Renal cortical epithelial cell (primary cell): ENCODE measurements at regions not wholly inside any gene's neighbourhood (a gene's known extent, or its start where the extent isn't known, plus 50 kb on each side); places are given as distances from the start of the nearest gene placed in this dataset.

ENCODE experiments used
- DNase-seq: peaks from one replicate; pipeline ENCODE4 v3.0.0-alpha.2; 2011; ENCODE audit warnings: low read depth

DNA sequence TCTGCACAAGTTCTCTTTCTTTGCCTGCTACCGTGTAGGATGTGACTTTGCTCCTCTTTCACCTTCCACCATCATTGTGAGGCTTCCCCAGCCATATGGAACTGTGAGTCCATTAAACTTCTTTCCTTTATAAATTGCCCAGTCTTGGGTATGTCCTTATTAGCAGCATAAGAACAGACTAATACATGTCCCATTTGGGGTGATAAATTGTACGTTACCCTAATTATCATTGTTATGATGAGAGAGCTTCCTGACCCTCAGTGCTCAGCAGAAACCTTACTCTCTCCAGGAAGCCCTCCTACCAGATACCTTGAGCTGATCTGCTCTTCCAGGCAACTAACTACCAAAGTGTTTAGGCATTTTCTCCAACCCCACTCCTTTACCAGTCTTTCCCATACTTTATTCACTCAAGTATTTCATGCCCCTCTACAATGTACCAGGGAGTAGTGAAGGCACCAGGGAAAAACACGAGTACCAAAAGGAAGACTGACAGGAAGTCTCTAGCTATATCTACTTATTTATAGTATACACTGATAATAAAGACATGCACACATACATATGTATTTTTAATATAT, 196.2 kb downstream of the MYCN start:
- no peak for DNase-seq

GRCh38 chr2:16135913-16136310, 195.6 kb downstream of the MYCN start:
- no peak for DNase-seq

DNA sequence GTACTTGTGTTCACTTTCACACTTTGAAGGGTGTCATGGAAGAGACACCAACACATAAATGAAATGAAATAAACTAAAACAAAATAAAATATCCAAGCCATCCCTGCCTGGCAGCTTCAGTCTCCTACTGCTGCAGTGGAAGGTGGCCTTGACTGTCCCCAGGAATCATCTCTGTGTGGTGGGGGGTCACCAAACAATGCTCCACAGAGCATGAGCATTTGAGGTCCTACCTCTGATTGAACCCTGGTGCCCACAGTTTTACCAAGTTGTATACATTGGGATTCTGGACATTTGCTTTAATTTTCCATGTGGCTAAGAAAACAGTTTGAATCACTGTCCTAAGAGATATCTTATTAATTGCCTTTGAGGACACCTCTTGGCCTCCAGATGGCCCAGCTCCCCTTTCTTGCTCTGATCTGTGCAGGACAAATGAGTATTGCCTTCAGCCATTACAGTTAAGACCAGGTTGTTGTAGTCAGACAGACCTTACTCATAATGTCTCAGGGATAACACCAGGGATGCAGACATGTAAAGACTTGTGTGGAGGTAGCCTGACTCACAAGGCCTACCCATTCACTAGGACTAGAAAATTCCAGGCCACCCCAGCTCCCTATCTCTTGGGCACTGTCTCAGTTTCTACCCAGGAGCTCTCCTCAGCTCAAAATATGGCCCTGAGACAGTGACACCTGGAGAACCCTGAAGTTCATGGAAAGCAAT, 195.0 kb downstream of the MYCN start:
- DNase-seq: no peak

DNA sequence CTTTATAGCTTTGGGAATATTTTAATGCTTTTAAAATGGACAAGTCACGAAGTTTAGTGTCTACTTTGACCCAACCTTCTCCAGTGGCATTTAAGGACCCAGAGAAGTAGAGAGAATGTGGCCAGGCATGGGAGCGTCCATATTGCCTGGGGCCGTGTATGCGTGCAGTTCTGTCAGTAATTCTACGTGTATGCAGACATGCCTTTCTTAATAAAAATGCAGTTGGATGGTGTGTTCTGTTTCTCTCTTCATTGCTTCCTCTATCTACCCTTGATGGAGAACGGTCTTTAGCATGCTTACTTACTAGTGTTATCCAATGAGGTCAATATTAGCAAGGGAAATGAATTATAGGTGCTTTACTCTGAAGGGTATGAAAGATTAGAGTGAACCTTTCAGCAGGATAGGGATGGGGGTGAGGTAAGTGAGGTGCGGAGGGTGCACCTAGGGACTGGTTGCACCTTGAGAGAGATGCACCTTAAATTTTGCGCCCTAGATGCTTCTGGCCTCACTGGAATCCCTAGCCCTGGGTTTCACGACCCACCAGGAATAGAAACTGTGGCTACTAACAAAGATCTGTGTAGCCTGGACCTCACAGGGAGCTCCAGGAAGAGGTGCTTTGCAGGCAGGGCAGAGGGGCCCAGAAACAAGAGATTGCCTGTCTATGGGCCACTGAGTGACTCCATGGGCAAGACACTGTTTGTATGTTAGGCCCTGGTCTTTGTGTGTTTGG, 194.3 kb downstream of the MYCN start:
- DNase-seq: no peak

DNA sequence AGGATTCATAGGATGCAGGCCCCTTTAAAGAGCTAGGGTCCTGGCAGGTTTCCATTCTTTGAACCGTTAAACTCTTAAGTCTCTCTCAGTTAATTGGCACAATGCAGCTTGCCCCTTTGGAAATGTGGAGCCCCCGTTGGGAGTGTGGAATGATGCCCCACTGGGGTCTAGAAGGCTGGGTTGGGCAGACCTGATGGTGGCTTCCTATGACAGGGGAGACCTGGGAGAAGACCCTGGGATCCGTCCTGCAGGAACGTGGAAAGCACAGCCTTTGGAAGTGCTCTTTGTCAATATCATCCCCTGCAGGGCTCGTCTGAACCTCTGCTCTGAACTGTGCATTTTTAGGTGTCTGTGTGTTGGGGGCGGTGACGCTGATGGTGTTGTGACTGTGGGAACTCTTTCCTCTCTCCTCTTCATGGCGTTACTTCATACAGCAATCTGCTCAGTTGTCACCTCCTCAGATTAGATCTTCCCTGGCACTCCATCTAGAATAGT, 190.6 kb downstream of the MYCN start:
- DNase-seq: no peak

GRCh38 chr2:16130541-16130880, 190.2 kb downstream of the MYCN start:
- DNase-seq: no peak

DNA sequence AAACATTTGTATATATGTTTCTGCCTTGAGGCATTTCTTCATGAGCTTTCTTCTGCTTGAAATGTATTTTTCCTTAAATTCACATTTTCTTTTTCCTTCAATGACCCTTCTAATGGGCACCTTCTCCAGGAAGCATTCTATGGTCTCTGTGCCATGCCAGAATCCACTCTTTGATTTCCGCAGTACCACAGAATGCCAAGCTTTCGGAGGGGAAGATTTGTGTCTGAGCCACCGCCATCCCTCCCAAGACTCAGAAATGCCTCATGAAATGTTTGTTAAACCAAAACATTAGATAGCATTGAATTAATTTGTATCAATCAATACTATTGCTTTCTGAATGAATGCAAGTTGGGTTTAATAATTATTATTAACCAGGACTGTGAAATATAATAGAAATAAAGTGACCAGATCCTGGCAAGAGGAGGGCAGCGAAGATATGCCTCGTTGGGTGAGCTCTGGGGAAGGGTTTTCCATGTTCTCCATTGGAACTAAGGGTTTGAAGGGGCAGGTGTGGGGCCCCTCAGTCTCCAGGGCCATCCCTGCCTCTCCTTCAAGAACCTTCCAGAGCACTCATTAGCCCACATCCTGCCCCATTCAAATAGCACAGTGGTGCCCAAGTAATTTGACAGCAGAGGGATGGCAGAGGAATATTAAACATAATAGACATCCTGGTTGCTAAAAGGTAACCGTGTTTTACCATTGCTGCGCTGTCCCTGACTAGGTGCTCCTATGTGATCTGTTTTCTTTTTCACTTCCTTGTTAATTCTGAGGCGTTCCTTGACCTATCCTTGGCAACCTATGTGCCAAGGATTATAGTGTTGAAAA, 189.6 kb downstream of the MYCN start:
- no peak for DNase-seq

GRCh38 chr2:16128746-16129610, 188.6 kb downstream of the MYCN start:
- DNase-seq: no peak

DNA sequence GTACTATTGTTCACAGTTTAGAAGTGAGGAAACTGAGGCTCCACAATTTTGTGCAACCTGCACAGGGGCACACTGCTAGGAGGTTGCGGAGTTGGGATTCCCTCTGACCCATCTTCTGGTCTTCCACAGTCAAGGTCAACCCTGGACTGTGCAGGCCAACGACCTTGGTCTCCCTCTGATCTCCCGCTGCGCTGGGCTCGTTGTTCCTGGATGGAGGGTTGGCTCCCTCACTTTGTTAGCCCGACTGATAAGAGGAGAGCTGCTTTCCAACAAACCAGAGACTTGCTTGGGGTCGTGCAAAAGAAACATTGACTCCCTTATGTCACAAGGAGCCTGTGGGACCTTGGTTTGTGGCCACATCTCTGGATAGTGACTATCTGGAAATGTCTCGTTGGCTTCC, 187.6 kb downstream of the MYCN start:
- DNase-seq: no peak

GRCh38 chr2:16127276-16127940, 187.1 kb downstream of the MYCN start:
- DNase-seq: no peak

- no peak for DNase-seq
Measured at GRCh38 chr2:16126517-16127275, 186.3 kb downstream of the MYCN start.

GRCh38 chr2:16125614-16126516, 185.5 kb downstream of the MYCN start:
- no peak for DNase-seq

DNA sequence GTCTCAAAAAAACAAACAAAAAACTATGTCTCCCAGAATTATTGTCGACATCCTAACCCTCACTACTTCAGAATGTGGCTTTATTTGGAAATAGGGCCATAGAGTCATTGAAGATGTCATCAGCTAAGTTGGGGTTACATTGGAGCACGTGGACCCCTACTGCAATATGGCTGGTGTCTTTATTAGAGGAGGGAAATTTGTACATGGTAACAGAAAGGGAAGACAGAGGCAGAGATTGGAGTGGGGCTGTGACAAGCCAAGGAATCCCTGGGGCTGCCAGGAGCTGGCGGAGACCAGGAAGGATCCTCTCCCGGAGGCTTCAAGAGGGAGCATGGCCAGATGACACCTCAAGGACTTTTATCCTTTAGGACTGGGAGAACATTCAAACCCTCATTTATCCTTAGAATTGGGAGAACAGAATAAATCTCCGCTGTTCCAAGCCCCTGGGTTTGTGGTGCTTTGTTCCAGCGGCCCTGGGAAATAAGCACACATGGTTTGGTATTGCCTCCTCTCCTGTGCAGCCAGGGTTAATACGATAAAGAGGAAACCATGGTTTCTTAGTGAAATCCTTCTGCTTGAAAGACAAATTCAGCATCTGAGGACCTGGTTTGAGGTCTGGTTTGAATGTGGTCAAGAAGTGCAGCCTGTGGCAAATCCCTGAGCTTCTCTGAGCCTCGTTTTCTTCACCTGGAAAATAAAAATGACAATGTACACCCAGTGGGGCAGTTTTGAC, 184.7 kb downstream of the MYCN start:
- DNase-seq: no peak

- DNase-seq: no peak
Measured at GRCh38 chr2:16123856-16124780, 183.8 kb downstream of the MYCN start.

GRCh38 chr2:16123421-16123820, 183.1 kb downstream of the MYCN start:
- no peak for DNase-seq

GRCh38 chr2:16122556-16122955, 182.2 kb downstream of the MYCN start:
- DNase-seq: no peak

GRCh38 chr2:16121986-16122390, 181.6 kb downstream of the MYCN start:
- DNase-seq: no peak
